CD14-positive monocyte (primary cell): ENCODE measurements at regions not wholly inside any gene's neighbourhood (a gene's known extent, or its start where the extent isn't known, plus 50 kb on each side); places are given as distances from the start of the nearest gene placed in this dataset.
A peak's percentile ranks its signal among the peaks of the same experiment; 100 is the strongest.

Experiments
- DNase-seq, 3 donors: peaks; one replicate each; pipeline ENCODE4 v3.0.0-alpha.2; 2011 to 2022
- H2AFZ ChIP-seq: 2 replicates; pipeline ENCODE4 v1.6.0; 2012; ENCODE audit warnings: mild to moderate bottlenecking, low read depth, low read length, inconsistent platforms; ENCODE audit not compliant: insufficient read depth, poor library complexity, severe bottlenecking
- H3K27ac ChIP-seq, 2 donors: 1 replicate in 1 of 2; 2 replicates in 1 of 2; pipeline ENCODE4 v1.5.1; 2012 to 2013; ENCODE audit warnings: low read length in 2 of 2, control low read depth in 1 of 2, inconsistent platforms in 1 of 2, low read depth in 1 of 2, mild to moderate bottlenecking in 1 of 2
- H3K27me3 ChIP-seq, 2 donors: one replicate each; pipeline versions ENCODE4 v1.6.0 to v1.6.1; 2011 to 2013; ENCODE audit warnings: low read length in 2 of 2; ENCODE audit not compliant: control insufficient read depth in 2 of 2, insufficient read depth in 2 of 2
- H3K36me3 ChIP-seq, 2 donors: replicated peaks in 1 of 2; 1 replicate in 1 of 2; 2 replicates in 1 of 2; pipeline versions ENCODE4 v1.5.1 to v1.6.1; 2012 to 2013; ENCODE audit warnings: low read length in 2 of 2, control low read depth in 1 of 2, inconsistent platforms in 1 of 2, mild to moderate bottlenecking in 1 of 2; ENCODE audit not compliant: insufficient read depth in 2 of 2, control insufficient read depth in 1 of 2
- H3K4me1 ChIP-seq, 2 donors: 1 replicate in 1 of 2; 2 replicates in 1 of 2; pipeline versions ENCODE4 v1.5.1 to v1.6.1; 2012 to 2013; ENCODE audit warnings: low read length in 2 of 2, control low read depth in 1 of 2, inconsistent platforms in 1 of 2, mild to moderate bottlenecking in 1 of 2, moderate library complexity in 1 of 2; ENCODE audit not compliant: insufficient read depth in 2 of 2, control insufficient read depth in 1 of 2
- H3K4me2 ChIP-seq: replicated peaks from 2 replicates; pipeline ENCODE3; 2012; ENCODE audit warnings: low read length, moderate library complexity, mild to moderate bottlenecking; ENCODE audit not compliant: poor library complexity, severe bottlenecking; ENCODE audit errors: extremely low read depth
- H3K4me3 ChIP-seq, 3 experiments: fragments of 200-600 bp in 1 of 3; sonication (generic) in 1 of 3; replicated peaks in 1 of 3; 1 replicate in 2 of 3; 2 replicates in 1 of 3; pipeline ENCODE4 v1.5.1; 2011 to 2013; ENCODE audit warnings: low read length in 3 of 3, mild to moderate bottlenecking in 3 of 3, control low read depth in 2 of 3, low read depth in 2 of 3, inconsistent platforms in 1 of 3, moderate library complexity in 1 of 3
- H3K79me2 ChIP-seq: 2 replicates; pipeline ENCODE4 v1.6.0; 2012; ENCODE audit warnings: mild to moderate bottlenecking, control low read depth, inconsistent platforms, low read length, moderate library complexity; ENCODE audit not compliant: insufficient read depth
- H3K9ac ChIP-seq: 2 replicates; pipeline ENCODE4 v1.6.0; 2017; ENCODE audit warnings: low read length, mild to moderate bottlenecking; ENCODE audit not compliant: insufficient read depth, poor library complexity, severe bottlenecking
- H3K9me3 ChIP-seq, 2 donors: replicated peaks in 1 of 2; 1 replicate in 1 of 2; 2 replicates in 1 of 2; pipeline versions ENCODE4 v1.5.1 to v1.6.1; 2012 to 2013; ENCODE audit warnings: low read length in 2 of 2, control low read depth in 1 of 2; ENCODE audit not compliant: control insufficient read depth in 1 of 2, insufficient read depth in 1 of 2
- H4K20me1 ChIP-seq: 2 replicates; pipeline ENCODE4 v1.6.0; 2012; ENCODE audit warnings: mild to moderate bottlenecking, low read length, control low read depth, moderate library complexity; ENCODE audit not compliant: insufficient read depth
- H3K27ac Mint-ChIP-seq, 7 donors: one replicate each; pipeline ENCODE4 v1.8.0; 2020; ENCODE audit warnings: mild to moderate bottlenecking in 7 of 7, mixed read lengths in 7 of 7, moderate library complexity in 6 of 7, inconsistent platforms in 2 of 7
- H3K27me3 Mint-ChIP-seq, 3 donors: one replicate each; pipeline ENCODE4 v1.8.0; 2021 to 2022; ENCODE audit warnings: low read depth in 3 of 3, mild to moderate bottlenecking in 3 of 3, mixed read lengths in 3 of 3, moderate library complexity in 3 of 3, inconsistent platforms in 1 of 3
- H3K36me3 Mint-ChIP-seq, 2 donors: one replicate each; pipeline ENCODE4 v1.8.0; 2020; ENCODE audit warnings: mixed read lengths in 2 of 2, inconsistent platforms in 1 of 2, mild to moderate bottlenecking in 1 of 2
- H3K4me1 Mint-ChIP-seq: one replicate; pipeline ENCODE4 v1.8.0; 2020; ENCODE audit warnings: mild to moderate bottlenecking, mixed read lengths
- H3K4me3 Mint-ChIP-seq, 2 donors: one replicate each; pipeline ENCODE4 v1.8.0; 2020; ENCODE audit warnings: mild to moderate bottlenecking in 2 of 2, mixed read lengths in 2 of 2, moderate library complexity in 1 of 2
- H3K9me3 Mint-ChIP-seq, 7 donors: one replicate each; pipeline ENCODE4 v1.8.0; 2020 to 2022; ENCODE audit warnings: mixed read lengths in 7 of 7, mild to moderate bottlenecking in 6 of 7, moderate library complexity in 6 of 7, inconsistent platforms in 2 of 7
- WGBS: methylation state at CpG from one replicate; pipeline ENCODE4 v1.1.5; 2013; ENCODE audit warnings: missing lambda C conversion rate; ENCODE audit not compliant: insufficient coverage; 5-methylcytosine and 5-hydroxymethylcytosine counted together
- intact Hi-C, 2 donors: fragments of 100-400 bp; cut with micrococcal nuclease; formaldehyde crosslinking; loops; one replicate each; pipeline versions ENCODE4 v1.15.0 to v1.15.1; 2023
- TF ChIP-seq, protein P1 (sequence below): fragments of 200-600 bp; IDR thresholded peaks from one replicate; pipeline ENCODE4 v1.8.0; 2022; ENCODE audit warnings: antibody characterized with exemption, mild to moderate bottlenecking

DNA sequence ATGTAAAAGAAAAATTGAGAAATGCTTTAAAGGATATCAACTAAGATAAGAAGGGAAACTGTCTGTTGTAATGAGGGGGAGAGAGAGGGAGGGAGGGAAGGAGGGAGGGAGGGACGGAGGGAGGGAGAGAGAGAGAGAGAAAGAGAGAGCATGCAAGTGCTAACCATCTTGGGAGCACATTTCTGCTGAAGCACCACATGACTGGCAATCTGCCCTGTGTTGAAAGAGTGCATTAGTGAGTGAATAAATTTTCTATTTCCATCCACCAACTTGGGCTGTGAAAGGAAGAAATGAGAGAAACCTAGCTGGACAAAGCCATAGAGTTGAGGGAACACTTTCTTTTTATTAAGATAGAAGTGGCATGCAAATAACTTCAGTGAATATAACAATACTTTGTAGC lies 110.7 kb downstream of the TMX3 start:
- H3K4me1 ChIP-seq: no peaks in the 10 kb centered on the region
- no peaks in the 10 kb centered on the region for H4K20me1 ChIP-seq
- intact Hi-C loops: no loop called here
- no peak for DNase-seq
- no peaks in the 10 kb centered on the region for H3K36me3 Mint-ChIP-seq
- no peaks in the 10 kb centered on the region for H3K4me1 Mint-ChIP-seq
- H3K27me3 ChIP-seq: no peaks in the 10 kb centered on the region
- H3K36me3 ChIP-seq: no peaks in the 10 kb centered on the region
- peaks cover 0 to 3% (median 0%) of the 10 kb centered on the region in 7 donors for H3K9me3 Mint-ChIP-seq
- H3K4me2 ChIP-seq: no peak overlapping the region
- 60% methylated on average over 1 of the region's 1 CpG for WGBS
- H3K27ac Mint-ChIP-seq: peak overlapping the region in 1 of 7 donors; percentile 43
- no peak overlapping the region for H3K4me3 Mint-ChIP-seq
- no peaks in the 10 kb centered on the region for H3K79me2 ChIP-seq
- no peak overlapping the region for H3K9ac ChIP-seq
- TF ChIP-seq, protein P1, sequence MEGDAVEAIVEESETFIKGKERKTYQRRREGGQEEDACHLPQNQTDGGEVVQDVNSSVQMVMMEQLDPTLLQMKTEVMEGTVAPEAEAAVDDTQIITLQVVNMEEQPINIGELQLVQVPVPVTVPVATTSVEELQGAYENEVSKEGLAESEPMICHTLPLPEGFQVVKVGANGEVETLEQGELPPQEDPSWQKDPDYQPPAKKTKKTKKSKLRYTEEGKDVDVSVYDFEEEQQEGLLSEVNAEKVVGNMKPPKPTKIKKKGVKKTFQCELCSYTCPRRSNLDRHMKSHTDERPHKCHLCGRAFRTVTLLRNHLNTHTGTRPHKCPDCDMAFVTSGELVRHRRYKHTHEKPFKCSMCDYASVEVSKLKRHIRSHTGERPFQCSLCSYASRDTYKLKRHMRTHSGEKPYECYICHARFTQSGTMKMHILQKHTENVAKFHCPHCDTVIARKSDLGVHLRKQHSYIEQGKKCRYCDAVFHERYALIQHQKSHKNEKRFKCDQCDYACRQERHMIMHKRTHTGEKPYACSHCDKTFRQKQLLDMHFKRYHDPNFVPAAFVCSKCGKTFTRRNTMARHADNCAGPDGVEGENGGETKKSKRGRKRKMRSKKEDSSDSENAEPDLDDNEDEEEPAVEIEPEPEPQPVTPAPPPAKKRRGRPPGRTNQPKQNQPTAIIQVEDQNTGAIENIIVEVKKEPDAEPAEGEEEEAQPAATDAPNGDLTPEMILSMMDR: no peak
- peaks cover 0 to 1% (median 0%) of the 10 kb centered on the region in 3 donors for H3K27me3 Mint-ChIP-seq
- no peak overlapping the region for H3K4me3 ChIP-seq
- H3K27ac ChIP-seq: no peak overlapping the region
- no peaks in the 10 kb centered on the region for H3K9me3 ChIP-seq
- no peak overlapping the region for H2AFZ ChIP-seq

GRCh38 chr18:68596016-68596415 lies 118.9 kb downstream of the TMX3 start:
- Mint-ChIP-seq H3K27ac (no peak overlapping the region), H3K27me3 (peaks cover 0 to 3% (median 0%) of the 10 kb centered on the region in 3 donors), H3K4me3 (no peak overlapping the region), H3K9me3 (no peaks in the 10 kb centered on the region), H3K4me1 (no peaks in the 10 kb centered on the region), H3K36me3 (no peaks in the 10 kb centered on the region)
- Histone ChIP-seq H3K4me3 (no peak overlapping the region), H3K9ac (no peak overlapping the region), H3K36me3 (no peaks in the 10 kb centered on the region), H3K9me3 (no peaks in the 10 kb centered on the region), H3K4me2 (no peak overlapping the region), H3K27me3 (no peaks in the 10 kb centered on the region), H4K20me1 (no peaks in the 10 kb centered on the region), H3K79me2 (no peaks in the 10 kb centered on the region), H3K27ac (no peak overlapping the region), H2AFZ (no peak overlapping the region), H3K4me1 (no peaks in the 10 kb centered on the region)
- DNase-seq: no peak
- intact Hi-C loops: no loop called here
- WGBS: no CpG with 5 or more reads among the region's 2 CpGs
- TF ChIP-seq, protein P1: no peak
